H7 (cell line): ENCODE measurements at regions not wholly inside any gene's neighbourhood (a gene's known extent, or its start where the extent isn't known, plus 50 kb on each side); places are given as distances from the start of the nearest gene placed in this dataset.

Experiments used
- DNase-seq: peaks from one replicate; pipeline ENCODE4 v3.0.0; 2012
- H3K27me3 ChIP-seq: 2 replicates; pipeline ENCODE4 v1.6.0; 2011; ENCODE audit warnings: mild to moderate bottlenecking, low read length; ENCODE audit not compliant: control insufficient read depth, insufficient read depth
- H3K36me3 ChIP-seq: replicated peaks from 2 replicates; pipeline ENCODE4 v1.5.1; 2011; ENCODE audit warnings: low read length; ENCODE audit not compliant: control insufficient read depth, insufficient read depth
- H3K4me3 ChIP-seq: 2 replicates; pipeline ENCODE4 v1.5.1; 2011; ENCODE audit warnings: low read depth, mild to moderate bottlenecking, control low read depth, low read length, moderate library complexity; ENCODE audit not compliant: insufficient read depth

DNA sequence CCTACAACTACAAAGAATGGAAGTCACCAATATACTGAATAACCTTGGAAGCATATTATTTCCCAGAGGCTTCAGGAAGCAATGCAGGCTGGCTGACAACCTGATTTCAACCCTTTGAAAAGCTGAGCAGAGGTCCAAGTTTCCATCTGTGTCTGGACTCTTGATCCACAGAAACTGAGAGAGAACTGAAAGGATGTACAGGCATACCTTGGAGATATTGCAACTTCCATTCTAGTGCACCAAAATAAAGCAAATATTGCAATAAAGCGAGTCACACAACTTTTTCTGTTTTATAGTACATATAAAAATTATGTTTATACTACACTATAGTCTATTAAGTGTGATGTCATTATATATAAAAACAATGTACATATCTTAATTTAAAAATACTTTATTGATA, 85.3 kb downstream of the TYW3 start:
- DNase-seq, result no peak
- Histone ChIP-seq H3K4me3 (no peak overlapping the region), H3K27me3 (no peaks in the 10 kb centered on the region), H3K36me3 (no peaks in the 10 kb centered on the region)

DNA sequence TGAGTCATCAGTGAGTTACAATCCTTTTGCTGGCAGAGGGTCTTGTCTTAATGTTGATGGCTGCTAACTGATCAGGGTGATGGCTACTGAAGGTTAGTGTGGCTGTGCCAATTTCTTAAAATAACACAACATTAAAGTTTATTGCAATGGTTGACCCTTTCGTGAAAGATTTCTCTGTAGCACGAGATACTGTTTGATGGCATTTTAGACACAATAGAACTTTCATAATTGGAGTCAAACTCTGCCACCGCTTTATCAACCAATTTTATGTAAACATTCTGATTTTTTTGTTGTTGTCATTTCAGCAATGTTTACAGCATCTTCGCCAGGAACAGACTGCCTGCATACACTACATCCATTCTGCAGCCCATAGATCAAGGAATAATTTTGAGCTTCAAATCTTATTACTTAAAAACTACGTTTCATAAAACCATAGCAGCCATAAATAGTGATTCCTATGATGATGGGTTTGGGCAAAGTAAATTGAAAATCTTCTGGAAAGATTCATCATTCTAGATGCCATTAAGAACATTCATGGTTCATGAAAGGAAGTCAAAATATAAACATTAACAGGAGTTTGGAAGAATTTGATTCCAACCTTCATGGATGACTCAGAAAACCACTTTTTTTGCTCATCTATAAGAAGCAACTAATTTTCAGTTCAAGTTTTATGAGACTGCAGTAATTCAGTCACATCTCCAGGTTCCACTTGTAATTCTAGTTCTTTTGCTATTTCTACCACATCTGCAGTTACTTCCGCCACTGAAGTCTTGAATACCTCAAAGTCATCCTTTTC, 85.9 kb downstream of the TYW3 start:
- no peak for DNase-seq
- no peak overlapping the region for H3K4me3 ChIP-seq
- no peaks in the 10 kb centered on the region for H3K27me3 ChIP-seq
- no peaks in the 10 kb centered on the region for H3K36me3 ChIP-seq

DNA sequence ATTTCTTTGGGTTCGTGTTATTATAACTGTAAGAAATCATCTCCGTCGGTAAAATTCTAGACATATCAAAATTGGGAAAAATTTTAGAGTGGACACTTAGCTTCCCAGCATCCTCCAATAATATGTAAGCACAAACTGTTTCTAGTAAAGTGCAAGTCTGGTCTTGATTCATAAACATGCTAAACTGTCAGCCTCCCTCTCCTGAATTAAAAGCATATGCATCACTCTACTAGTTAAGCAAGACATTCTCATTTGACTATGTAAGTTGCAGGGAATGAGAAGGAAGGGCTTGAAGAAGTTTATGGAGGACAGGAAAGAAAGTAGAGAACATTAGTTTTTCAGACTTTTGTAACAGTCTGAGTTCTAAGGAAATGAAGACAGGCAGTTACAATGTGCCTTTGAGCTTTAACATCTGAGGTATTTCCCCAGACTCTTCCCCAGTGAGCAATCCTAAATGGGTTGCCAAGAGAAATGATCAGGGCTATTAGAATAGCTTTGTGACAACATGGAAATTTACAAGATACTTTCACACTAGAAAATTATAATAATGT, 90.0 kb downstream of the TYW3 start:
- no peaks in the 10 kb centered on the region for H3K36me3 ChIP-seq
- DNase-seq, result no peak
- H3K4me3 ChIP-seq, result no peak overlapping the region
- no peaks in the 10 kb centered on the region for H3K27me3 ChIP-seq

DNA sequence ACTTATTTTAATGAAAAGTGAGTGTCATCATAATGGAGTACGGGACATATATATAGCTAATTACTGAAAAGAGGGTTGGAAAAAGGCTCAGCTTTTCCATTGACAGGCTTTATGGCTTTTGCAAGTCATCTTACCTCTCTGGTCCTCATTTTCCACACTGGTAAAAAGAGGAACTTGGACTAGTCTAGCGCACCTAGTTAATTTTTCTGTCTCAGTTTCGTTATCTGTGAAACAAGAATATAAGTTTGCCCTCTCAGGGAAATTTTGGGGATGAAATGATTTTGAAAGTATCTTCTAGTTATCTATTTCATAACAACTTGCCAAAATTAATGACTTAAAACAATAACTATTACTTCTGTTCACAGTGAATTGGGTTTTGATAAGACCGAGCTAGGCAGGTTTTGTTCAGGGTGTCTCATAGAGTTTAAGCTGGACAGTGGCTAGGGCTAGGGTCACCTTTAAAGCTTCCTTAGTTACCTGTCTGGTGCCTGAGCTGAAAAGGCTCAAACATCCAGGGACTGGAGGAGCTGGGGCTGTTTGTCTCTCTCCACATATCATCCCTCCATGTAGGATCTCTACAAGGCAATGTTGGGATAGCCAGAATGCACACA, 91.7 kb downstream of the TYW3 start:
- Histone ChIP-seq H3K36me3 (no peaks in the 10 kb centered on the region), H3K27me3 (no peaks in the 10 kb centered on the region; the same call in 1 of the 2 replicates), H3K4me3 (no peak overlapping the region)
- DNase-seq, result no peak

DNA sequence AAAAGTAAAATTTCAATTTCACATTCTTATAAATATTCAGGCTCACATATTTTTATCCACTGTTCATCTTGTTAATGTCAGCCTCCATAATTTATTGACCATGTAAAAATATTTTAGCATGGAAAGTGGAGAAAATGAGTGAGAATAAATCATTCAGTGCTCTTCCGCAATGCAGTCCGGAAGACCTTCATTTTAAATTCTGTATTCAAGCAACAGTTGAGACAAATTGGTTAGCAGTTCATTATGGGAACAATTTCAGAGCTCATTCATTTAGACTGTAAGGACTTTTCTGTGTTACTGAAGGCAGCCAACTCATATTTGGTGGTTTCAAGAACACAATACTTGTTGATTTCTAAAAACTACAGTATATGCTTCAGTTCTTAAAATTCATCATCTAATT, 97.8 kb downstream of the TYW3 start:
- DNase-seq, result no peak
- H3K4me3 ChIP-seq, result no peak overlapping the region
- H3K27me3 ChIP-seq, result no peaks in the 10 kb centered on the region; the same call in 1 of the 2 replicates
- no peaks in the 10 kb centered on the region for H3K36me3 ChIP-seq

DNA sequence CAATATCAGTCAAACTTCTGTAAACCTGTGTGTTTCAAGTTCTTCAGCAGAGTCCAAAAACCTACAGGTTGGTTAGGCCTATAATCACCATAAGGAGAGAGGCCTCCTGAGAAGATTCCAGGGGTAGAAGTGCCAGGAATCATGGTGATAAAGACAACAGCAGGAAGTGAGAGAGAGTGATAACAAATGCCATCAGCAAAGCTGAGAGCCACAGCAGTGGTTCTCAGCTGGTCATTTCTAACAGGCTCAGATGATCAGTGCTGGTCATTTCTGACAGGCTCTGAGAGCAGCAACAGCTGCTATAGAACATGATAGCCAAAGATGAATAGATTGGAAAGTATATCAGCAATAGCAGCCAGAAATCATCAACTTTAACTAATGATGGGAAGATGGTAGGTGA, 101.3 kb downstream of the TYW3 start:
- DNase-seq, result no peak
- H3K36me3 ChIP-seq, result no peaks in the 10 kb centered on the region
- H3K27me3 ChIP-seq, result no peaks in the 10 kb centered on the region; the same call in 1 of the 2 replicates
- no peak overlapping the region for H3K4me3 ChIP-seq

DNA sequence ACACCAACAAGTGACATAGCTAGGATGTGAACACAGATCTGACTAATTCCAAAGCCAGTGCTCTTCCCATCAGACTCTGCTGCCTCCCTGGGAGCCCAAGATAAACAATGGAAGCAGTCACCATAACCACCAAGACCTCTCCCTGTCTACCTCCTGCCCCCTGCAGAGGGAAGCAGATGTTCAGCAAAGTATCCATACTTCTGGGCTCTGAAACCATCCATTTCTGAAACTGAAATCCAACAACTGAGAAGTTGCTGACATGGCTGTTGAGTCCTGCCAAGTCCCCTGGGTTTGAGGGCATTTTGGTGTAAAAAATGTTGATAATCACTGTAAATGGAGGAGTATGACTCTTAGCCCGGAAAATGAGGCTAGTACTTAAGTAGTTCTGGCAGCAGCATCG, 102.1 kb downstream of the TYW3 start:
- Histone ChIP-seq H3K4me3 (no peak overlapping the region), H3K27me3 (no peaks in the 10 kb centered on the region; the same call in 1 of the 2 replicates), H3K36me3 (no peaks in the 10 kb centered on the region)
- DNase-seq, result no peak

DNA sequence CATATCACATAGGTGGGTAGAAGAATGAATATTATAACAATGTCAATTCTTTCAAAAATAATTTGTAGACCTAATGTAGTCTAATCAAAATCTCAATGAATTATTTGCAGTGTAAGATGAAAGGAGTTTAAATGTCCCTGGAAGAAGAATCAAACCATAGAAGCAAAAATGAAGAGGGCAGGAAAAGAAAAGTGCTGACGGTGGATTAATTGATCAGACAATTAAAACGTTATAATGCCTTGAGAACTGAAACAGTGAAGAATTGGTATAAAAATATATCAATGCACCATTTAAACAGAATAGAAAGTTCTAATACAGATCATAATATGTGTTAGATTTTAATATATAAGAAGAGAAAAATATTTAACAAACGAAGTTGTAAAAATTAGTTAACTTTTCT, 109.8 kb downstream of the TYW3 start:
- no peak for DNase-seq
- Histone ChIP-seq H3K27me3 (no peaks in the 10 kb centered on the region), H3K4me3 (no peak overlapping the region), H3K36me3 (no peaks in the 10 kb centered on the region)

DNA sequence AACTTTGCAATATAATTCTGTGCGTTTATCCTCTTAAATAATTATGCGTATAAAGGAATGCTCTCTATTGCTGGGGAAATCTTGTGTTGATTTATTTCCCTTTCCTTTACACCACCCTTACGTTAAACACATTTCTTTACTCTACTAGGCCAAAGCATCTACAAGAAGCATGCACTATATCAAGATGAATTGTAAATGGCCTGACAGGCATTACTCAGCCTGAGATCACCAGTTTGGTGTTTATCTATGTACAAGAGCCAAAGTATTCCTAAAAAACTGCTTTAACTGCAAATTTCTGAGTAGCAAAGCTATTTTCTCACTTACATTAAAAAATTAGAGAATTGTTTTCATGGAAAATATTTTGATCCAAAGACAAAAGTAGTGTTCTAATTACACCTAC, 114.8 kb downstream of the TYW3 start:
- H3K36me3 ChIP-seq, result no peaks in the 10 kb centered on the region
- no peak overlapping the region for H3K4me3 ChIP-seq
- H3K27me3 ChIP-seq, result no peaks in the 10 kb centered on the region
- DNase-seq, result no peak

DNA sequence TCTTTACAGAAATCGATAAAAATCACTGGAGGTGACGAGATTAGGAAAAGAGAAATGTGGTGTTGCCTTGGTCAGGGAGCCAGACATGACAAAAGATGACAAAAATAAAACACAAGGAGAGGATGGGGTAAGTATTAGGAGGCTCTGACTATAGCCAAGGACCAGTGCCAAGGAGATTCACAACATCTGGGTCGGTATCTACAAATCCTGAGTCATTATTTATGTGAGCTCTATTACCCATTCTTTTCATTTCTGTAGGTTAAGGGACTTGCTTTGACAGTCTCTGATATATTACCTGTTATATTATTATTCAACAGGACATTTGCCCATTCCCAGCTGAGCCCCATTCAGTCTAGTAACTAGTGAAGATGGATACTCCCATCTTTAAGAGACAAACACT, 120.8 kb downstream of the TYW3 start:
- Histone ChIP-seq H3K36me3 (no peaks in the 10 kb centered on the region), H3K4me3 (no peak overlapping the region), H3K27me3 (no peaks in the 10 kb centered on the region)
- no peak for DNase-seq

DNA sequence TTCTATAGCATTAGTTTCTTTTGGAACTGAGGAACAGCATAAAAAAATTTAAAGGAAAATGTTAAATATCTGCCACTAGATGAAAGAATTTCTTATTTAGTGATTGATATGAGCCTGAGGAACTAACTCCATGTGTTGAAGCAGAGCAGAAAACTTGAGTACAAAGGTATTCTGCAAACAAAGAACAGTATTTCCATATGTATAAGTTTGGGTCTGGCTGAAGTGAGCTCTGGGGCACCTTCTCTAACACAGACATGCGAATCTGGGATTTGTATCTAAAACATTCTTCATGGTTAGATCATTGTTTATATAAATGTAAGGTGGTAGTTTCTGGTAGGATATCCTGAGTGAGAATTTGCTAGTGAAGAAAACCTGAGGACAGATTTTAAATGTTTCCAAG, 123.2 kb downstream of the TYW3 start:
- no peak for DNase-seq
- H3K4me3 ChIP-seq, result no peak overlapping the region
- no peaks in the 10 kb centered on the region for H3K36me3 ChIP-seq
- H3K27me3 ChIP-seq, result no peaks in the 10 kb centered on the region

DNA sequence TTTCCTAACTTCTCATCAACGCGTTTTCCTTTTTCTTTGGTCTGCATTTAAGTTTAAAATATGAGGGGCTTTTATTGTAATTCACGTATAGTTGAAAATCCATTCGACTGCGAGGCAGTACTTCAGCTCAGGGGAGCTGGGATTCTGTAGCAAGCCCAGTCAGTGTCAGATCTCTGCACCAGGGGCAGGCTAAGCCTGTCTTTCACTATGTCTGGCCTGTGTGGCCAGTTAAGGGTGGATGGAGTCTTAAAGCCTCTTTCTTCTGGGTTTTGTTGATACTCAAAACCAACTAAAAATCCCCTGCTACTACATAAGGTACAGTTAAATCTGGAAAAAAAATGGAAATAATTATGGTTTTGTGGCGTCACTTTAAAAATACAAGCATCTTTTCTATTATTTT, 124.7 kb downstream of the TYW3 start:
- Histone ChIP-seq H3K27me3 (no peaks in the 10 kb centered on the region), H3K4me3 (no peak overlapping the region), H3K36me3 (no peaks in the 10 kb centered on the region)
- no peak for DNase-seq

DNA sequence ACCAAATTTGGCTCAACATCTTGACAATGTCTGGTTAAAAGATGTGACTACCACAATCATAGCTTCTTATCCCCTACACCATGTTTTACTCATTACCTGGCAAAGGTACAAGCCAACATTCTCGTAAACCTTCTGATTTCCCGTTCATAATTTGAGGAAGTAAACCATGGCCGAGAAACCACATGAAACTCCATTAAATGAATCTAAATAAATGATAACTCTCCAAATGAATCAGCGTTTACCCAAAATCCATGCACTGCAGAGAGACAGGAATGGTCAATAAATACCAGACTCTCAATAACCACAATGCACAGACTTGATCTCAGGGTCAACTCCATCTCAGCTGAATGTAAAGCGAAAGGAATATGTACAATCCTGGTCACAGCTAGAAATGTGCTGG, 125.2 kb downstream of the TYW3 start:
- Histone ChIP-seq H3K27me3 (no peaks in the 10 kb centered on the region), H3K4me3 (no peak overlapping the region), H3K36me3 (no peaks in the 10 kb centered on the region)
- DNase-seq, result no peak

DNA sequence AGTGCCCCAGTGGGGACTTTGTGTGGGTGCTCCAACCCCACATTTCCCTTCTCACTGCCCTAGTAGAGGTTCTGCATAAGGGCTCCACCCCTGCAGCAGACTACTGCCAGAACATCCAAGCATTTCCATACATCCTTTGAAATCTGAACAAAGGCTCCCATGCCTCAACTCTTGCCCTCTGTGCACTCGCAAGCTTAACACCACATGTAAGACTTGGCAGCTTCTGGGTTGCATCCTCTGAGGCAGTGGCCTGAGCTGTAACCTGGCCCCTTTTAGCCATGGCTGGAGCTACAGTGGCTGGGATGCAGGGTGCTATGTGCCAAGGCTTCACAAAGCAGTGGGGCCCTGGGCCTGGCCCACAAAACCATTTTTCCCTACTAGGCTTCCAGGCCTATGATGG, 128.9 kb downstream of the TYW3 start:
- no peak overlapping the region for H3K4me3 ChIP-seq
- no peaks in the 10 kb centered on the region for H3K27me3 ChIP-seq
- H3K36me3 ChIP-seq, result no peaks in the 10 kb centered on the region
- DNase-seq, result no peak

DNA sequence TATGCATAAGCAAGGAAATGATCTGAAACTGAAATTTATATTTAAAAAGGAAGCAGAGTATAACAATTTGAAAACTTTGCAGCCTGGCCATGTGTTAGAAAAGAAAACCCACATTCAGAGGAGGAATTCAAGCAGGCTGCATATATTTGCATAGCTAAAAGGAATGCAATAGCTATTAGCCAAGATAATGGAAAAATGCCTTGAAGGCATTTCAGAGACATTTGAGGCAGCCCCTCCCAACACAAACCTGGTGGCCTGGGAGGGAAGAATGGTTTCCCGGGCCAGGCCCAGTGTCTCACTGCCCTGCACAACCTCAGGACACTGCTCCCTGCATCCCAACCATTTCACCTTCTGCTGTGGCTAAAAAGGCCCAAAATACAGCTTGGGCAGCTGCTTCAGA, 136.8 kb downstream of the TYW3 start:
- DNase-seq, result no peak
- Histone ChIP-seq H3K27me3 (no peaks in the 10 kb centered on the region), H3K4me3 (no peak overlapping the region), H3K36me3 (no peaks in the 10 kb centered on the region)
